ENCODE measurements at regions not wholly inside any gene's neighbourhood (a gene's known extent, or its start where the extent isn't known, plus 50 kb on each side); places are given as distances from the start of the nearest gene placed in this dataset.

DNA sequence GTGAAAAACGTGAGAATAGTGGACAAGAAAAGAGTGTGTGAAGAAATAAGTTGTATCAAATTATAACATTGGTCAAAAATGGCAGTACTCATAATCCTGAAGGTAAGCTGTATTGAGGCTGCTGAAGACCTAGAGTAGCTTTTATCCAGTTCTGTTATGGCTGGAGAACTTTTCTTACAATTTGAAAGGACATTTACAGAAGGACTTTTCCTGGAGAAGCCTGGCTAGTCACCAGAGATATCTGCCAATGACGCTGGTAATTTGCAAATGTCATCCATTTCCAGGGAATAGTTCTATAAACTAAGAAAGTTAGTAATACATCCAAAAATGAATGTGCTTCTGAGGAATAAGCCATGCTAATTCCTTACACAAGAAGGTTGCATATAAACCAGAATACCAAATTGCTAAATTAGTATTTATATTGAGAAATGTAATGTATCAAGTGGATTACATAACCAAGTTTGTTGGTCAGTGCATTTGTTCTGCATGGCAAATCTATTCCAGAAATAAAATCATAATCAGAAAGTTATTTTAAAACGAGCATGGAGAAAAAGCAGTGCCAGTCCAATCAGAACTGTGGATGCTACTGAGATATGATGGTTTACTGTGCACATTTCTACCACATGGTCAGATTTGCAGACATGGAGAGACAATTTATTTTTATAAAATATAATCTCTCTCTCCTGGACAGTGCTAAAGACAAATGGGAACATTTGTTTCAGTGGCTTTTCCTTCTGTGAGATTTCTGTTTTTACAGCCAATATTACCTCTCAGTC, 743.7 kb upstream of the HS3ST1 start:
- TF ChIP-seq, protein P1, sequence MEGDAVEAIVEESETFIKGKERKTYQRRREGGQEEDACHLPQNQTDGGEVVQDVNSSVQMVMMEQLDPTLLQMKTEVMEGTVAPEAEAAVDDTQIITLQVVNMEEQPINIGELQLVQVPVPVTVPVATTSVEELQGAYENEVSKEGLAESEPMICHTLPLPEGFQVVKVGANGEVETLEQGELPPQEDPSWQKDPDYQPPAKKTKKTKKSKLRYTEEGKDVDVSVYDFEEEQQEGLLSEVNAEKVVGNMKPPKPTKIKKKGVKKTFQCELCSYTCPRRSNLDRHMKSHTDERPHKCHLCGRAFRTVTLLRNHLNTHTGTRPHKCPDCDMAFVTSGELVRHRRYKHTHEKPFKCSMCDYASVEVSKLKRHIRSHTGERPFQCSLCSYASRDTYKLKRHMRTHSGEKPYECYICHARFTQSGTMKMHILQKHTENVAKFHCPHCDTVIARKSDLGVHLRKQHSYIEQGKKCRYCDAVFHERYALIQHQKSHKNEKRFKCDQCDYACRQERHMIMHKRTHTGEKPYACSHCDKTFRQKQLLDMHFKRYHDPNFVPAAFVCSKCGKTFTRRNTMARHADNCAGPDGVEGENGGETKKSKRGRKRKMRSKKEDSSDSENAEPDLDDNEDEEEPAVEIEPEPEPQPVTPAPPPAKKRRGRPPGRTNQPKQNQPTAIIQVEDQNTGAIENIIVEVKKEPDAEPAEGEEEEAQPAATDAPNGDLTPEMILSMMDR (IDR thresholded peaks at IDR 0.05) = no peak
- TF ChIP-seq POLR2A (IDR thresholded peaks at IDR 0.05) (no peak), POLR2AphosphoS5 (IDR thresholded peaks at IDR 0.05) (no peak)

Data from transverse colon (tissue), 4 donors.